ENCODE measurements at regions not wholly inside any gene's neighbourhood (a gene's known extent, or its start where the extent isn't known, plus 50 kb on each side); places are given as distances from the start of the nearest gene placed in this dataset.

DNA sequence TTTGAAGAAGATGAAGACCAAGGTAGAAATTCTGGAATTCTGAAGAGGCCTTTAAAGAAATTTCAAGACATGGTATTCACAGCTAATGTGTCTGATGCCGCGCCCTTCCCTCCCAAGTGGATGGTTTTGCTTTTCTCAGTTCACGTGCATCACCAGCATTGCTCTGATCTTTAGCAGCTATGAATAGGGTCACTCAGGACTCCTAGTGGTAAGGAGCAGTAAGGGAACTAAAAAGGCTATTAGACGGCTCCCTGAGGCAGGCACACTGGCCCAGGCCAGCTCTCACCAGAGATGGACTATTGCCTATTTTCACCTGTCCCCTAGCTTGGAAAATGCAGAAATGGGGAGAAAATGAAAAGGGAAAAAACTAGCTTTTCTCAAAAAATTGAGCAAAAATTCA is 447.5 kb upstream of the RASGEF1B start:
- H3K27me3 ChIP-seq (ENCODE audit: control insufficient read depth in 1 of 2, insufficient read depth in 1 of 2, low read length in 2 of 2): peaks cover 11% of the 10 kb centered on the region in 2 experiments
- no peak overlapping the region for H2BK5ac ChIP-seq (ENCODE audit: low read depth, low read length, poor library complexity, severe bottlenecking)
- H3K14ac ChIP-seq (ENCODE audit: low read length in 2 of 2): no peak overlapping the region
- H2BK15ac ChIP-seq (ENCODE audit: low read depth, poor library complexity, severe bottlenecking): no peak overlapping the region
- no peak overlapping the region for H3K18ac ChIP-seq (ENCODE audit: low read depth in 1 of 2, low read length in 2 of 2)
- H2AK5ac ChIP-seq (ENCODE audit: low read length, severe bottlenecking): no peak overlapping the region
- no peak overlapping the region for H3K4me3 ChIP-seq (ENCODE audit: insufficient read depth in 1 of 2, low read depth in 1 of 2, low read length in 2 of 2)
- H4K8ac ChIP-seq (ENCODE audit: low read length): no peak overlapping the region
- H2AFZ ChIP-seq (ENCODE audit: low read depth, low read length): no peak overlapping the region
- H3K27ac ChIP-seq (ENCODE audit: low read length, poor library complexity, severe bottlenecking): no peak overlapping the region
- no peaks in the 10 kb centered on the region for H3K36me3 ChIP-seq (ENCODE audit: control insufficient read depth in 1 of 2, insufficient read depth in 2 of 2, low read depth in 1 of 2, low read length in 2 of 2)
- no peak overlapping the region for H2BK12ac ChIP-seq (ENCODE audit: low read length in 2 of 2)
- no peak overlapping the region for H3K4me2 ChIP-seq (ENCODE audit: low read length, poor library complexity, severe bottlenecking)
- no peak overlapping the region for H4K91ac ChIP-seq (ENCODE audit: low read length)
- H3K9ac ChIP-seq (ENCODE audit: low read length): no peak overlapping the region
- H3K23ac ChIP-seq (ENCODE audit: low read length in 2 of 2): no peak overlapping the region
- no peak overlapping the region for H3K4ac ChIP-seq (ENCODE audit: low read depth in 1 of 2, low read length in 2 of 2)
- H3K79me1 ChIP-seq (replicated peaks; ENCODE audit: low read length, poor library complexity, severe bottlenecking): no peaks in the 10 kb centered on the region
- no peak for DNase-seq
- H3K4me1 ChIP-seq (ENCODE audit: control insufficient read depth, insufficient read depth, low read depth, low read length): no peaks in the 10 kb centered on the region
- WGBS: 43% methylated on average over 4 of the region's 4 CpGs
- no peaks in the 10 kb centered on the region for H3K9me3 ChIP-seq (ENCODE audit: control insufficient read depth, low read length)
- H2BK120ac ChIP-seq (ENCODE audit: low read depth, low read length): no peak overlapping the region

GRCh38 chr4:81915430-81915829 is 443.7 kb upstream of the RASGEF1B start:
- Histone ChIP-seq H2BK5ac (ENCODE audit: low read depth, low read length, poor library complexity, severe bottlenecking) (no peak overlapping the region), H3K4me2 (ENCODE audit: low read length, poor library complexity, severe bottlenecking) (no peak overlapping the region)

DNA sequence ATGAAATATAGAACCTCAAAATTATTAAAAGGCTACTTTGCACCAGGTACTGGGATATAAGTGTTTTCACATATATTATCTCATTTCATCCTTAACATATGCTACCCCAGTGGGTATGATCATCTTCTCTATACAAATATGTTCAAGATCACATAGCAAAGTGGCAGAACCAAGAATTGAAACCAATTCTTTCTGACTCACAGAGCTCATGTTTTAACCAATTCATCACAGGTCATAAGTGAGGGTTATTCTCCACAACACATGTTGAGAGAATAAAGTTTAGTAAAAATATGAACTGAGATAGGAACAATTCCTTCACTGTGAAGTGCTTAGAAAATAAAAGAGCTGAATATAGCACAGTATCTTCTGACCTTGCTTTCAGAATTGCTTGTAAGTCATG is 442.9 kb upstream of the RASGEF1B start:
- no peaks in the 10 kb centered on the region for H3K36me3 ChIP-seq (ENCODE audit: control insufficient read depth in 1 of 2, insufficient read depth in 2 of 2, low read depth in 1 of 2, low read length in 2 of 2)
- H3K79me1 ChIP-seq (replicated peaks; ENCODE audit: low read length, poor library complexity, severe bottlenecking): no peaks in the 10 kb centered on the region
- DNase-seq: no peak
- no peaks in the 10 kb centered on the region for H3K9me3 ChIP-seq (ENCODE audit: control insufficient read depth, low read length)
- no peak overlapping the region for H3K23ac ChIP-seq (ENCODE audit: low read length in 2 of 2)
- no peak overlapping the region for H3K4me3 ChIP-seq (ENCODE audit: insufficient read depth in 1 of 2, low read depth in 1 of 2, low read length in 2 of 2)
- no peak overlapping the region for H3K4ac ChIP-seq (ENCODE audit: low read depth in 1 of 2, low read length in 2 of 2)
- H4K91ac ChIP-seq (ENCODE audit: low read length): no peak overlapping the region
- H2AFZ ChIP-seq (ENCODE audit: low read depth, low read length): no peak overlapping the region
- no peak overlapping the region for H3K14ac ChIP-seq (ENCODE audit: low read length in 2 of 2)
- H2AK5ac ChIP-seq (ENCODE audit: low read length, severe bottlenecking): no peak overlapping the region
- no peaks in the 10 kb centered on the region for H3K4me1 ChIP-seq (ENCODE audit: control insufficient read depth, insufficient read depth, low read depth, low read length)
- H3K4me2 ChIP-seq (ENCODE audit: low read length, poor library complexity, severe bottlenecking): no peak overlapping the region
- H2BK15ac ChIP-seq (ENCODE audit: low read depth, poor library complexity, severe bottlenecking): no peak overlapping the region
- H3K27me3 ChIP-seq (ENCODE audit: control insufficient read depth in 1 of 2, insufficient read depth in 1 of 2, low read length in 2 of 2): no peaks in the 10 kb centered on the region
- no peak overlapping the region for H4K8ac ChIP-seq (ENCODE audit: low read length)
- no peak overlapping the region for H3K18ac ChIP-seq (ENCODE audit: low read depth in 1 of 2, low read length in 2 of 2)
- H2BK120ac ChIP-seq (ENCODE audit: low read depth, low read length): no peak overlapping the region
- H3K9ac ChIP-seq (ENCODE audit: low read length): no peak overlapping the region
- H3K27ac ChIP-seq (ENCODE audit: low read length, poor library complexity, severe bottlenecking): no peak overlapping the region
- H2BK5ac ChIP-seq (ENCODE audit: low read depth, low read length, poor library complexity, severe bottlenecking): no peak overlapping the region
- H2BK12ac ChIP-seq (ENCODE audit: low read length in 2 of 2): no peak overlapping the region

More at GRCh38 chr4:81915430-81915829, 443.7 kb upstream of the RASGEF1B start:
- Histone ChIP-seq H3K79me1 (replicated peaks; ENCODE audit: low read length, poor library complexity, severe bottlenecking) (no peaks in the 10 kb centered on the region), H3K14ac (ENCODE audit: low read length in 2 of 2) (no peak overlapping the region), H3K36me3 (ENCODE audit: control insufficient read depth in 1 of 2, insufficient read depth in 2 of 2, low read depth in 1 of 2, low read length in 2 of 2) (no peaks in the 10 kb centered on the region), H3K4me1 (ENCODE audit: control insufficient read depth, insufficient read depth, low read depth, low read length) (no peaks in the 10 kb centered on the region), H3K9me3 (ENCODE audit: control insufficient read depth, low read length) (no peaks in the 10 kb centered on the region), H2AFZ (ENCODE audit: low read depth, low read length) (no peak overlapping the region), H3K27ac (ENCODE audit: low read length, poor library complexity, severe bottlenecking) (no peak overlapping the region), H3K18ac (ENCODE audit: low read depth in 1 of 2, low read length in 2 of 2) (no peak overlapping the region), H3K27me3 (ENCODE audit: control insufficient read depth in 1 of 2, insufficient read depth in 1 of 2, low read length in 2 of 2) (no peaks in the 10 kb centered on the region), H2BK15ac (ENCODE audit: low read depth, poor library complexity, severe bottlenecking) (no peak overlapping the region), H3K4ac (ENCODE audit: low read depth in 1 of 2, low read length in 2 of 2) (no peak overlapping the region), H3K23ac (ENCODE audit: low read length in 2 of 2) (no peak overlapping the region), H2BK12ac (ENCODE audit: low read length in 2 of 2) (no peak overlapping the region), H4K91ac (ENCODE audit: low read length) (no peak overlapping the region), H3K4me3 (ENCODE audit: insufficient read depth in 1 of 2, low read depth in 1 of 2, low read length in 2 of 2) (no peak overlapping the region), H4K8ac (ENCODE audit: low read length) (no peak overlapping the region), H3K9ac (ENCODE audit: low read length) (no peak overlapping the region), H2AK5ac (ENCODE audit: low read length, severe bottlenecking) (no peak overlapping the region), H2BK120ac (ENCODE audit: low read depth, low read length) (no peak overlapping the region)
- 72% methylated on average over 2 of the region's 2 CpGs for WGBS
- no peak for DNase-seq

- H2BK120ac ChIP-seq (ENCODE audit: low read depth, low read length): no peak overlapping the region
- 18% methylated on average over 12 of the region's 12 CpGs for WGBS
- no peaks in the 10 kb centered on the region for H3K36me3 ChIP-seq (ENCODE audit: control insufficient read depth in 1 of 2, insufficient read depth in 2 of 2, low read depth in 1 of 2, low read length in 2 of 2)
- no peak overlapping the region for H2AK5ac ChIP-seq (ENCODE audit: low read length, severe bottlenecking)
- DNase-seq: peak; percentile 10
- H3K23ac ChIP-seq (ENCODE audit: low read length in 2 of 2): no peak overlapping the region
- no peaks in the 10 kb centered on the region for H3K79me1 ChIP-seq (replicated peaks; ENCODE audit: low read length, poor library complexity, severe bottlenecking)
- no peak overlapping the region for H3K27ac ChIP-seq (ENCODE audit: low read length, poor library complexity, severe bottlenecking)
- H2BK5ac ChIP-seq (ENCODE audit: low read depth, low read length, poor library complexity, severe bottlenecking): no peak overlapping the region
- H4K91ac ChIP-seq (ENCODE audit: low read length): no peak overlapping the region
- H2AFZ ChIP-seq (ENCODE audit: low read depth, low read length): no peak overlapping the region
- H3K4me1 ChIP-seq (ENCODE audit: control insufficient read depth, insufficient read depth, low read depth, low read length): no peaks in the 10 kb centered on the region
- no peak overlapping the region for H3K18ac ChIP-seq (ENCODE audit: low read depth in 1 of 2, low read length in 2 of 2)
- H3K4me2 ChIP-seq (ENCODE audit: low read length, poor library complexity, severe bottlenecking): no peak overlapping the region
- H3K4ac ChIP-seq (ENCODE audit: low read depth in 1 of 2, low read length in 2 of 2): no peak overlapping the region
- H3K4me3 ChIP-seq (ENCODE audit: insufficient read depth in 1 of 2, low read depth in 1 of 2, low read length in 2 of 2): no peak overlapping the region
- no peaks in the 10 kb centered on the region for H3K9me3 ChIP-seq (ENCODE audit: control insufficient read depth, low read length)
- no peak overlapping the region for H3K9ac ChIP-seq (ENCODE audit: low read length)
- no peak overlapping the region for H2BK12ac ChIP-seq (ENCODE audit: low read length in 2 of 2)
- H2BK15ac ChIP-seq (ENCODE audit: low read depth, poor library complexity, severe bottlenecking): no peak overlapping the region
- no peak overlapping the region for H4K8ac ChIP-seq (ENCODE audit: low read length)
- H3K14ac ChIP-seq (ENCODE audit: low read length in 2 of 2): no peak overlapping the region
- no peaks in the 10 kb centered on the region for H3K27me3 ChIP-seq (ENCODE audit: control insufficient read depth in 1 of 2, insufficient read depth in 1 of 2, low read length in 2 of 2)
Measured at GRCh38 chr4:81913427-81913879, 441.7 kb upstream of the RASGEF1B start.

Data from mesenchymal stem cell (in vitro differentiated cells and primary cell).